ENCODE measurements at regions not wholly inside any gene's neighbourhood (a gene's known extent, or its start where the extent isn't known, plus 50 kb on each side); places are given as distances from the start of the nearest gene placed in this dataset.

GRCh38 chr5:85576666-85577065, 1041.1 kb upstream of the COX7C start:
- no peaks in the 10 kb centered on the region for H3K36me3 ChIP-seq (ENCODE audit: control insufficient read depth in 2 of 2, insufficient read depth in 2 of 2, low read length in 1 of 2)
- ATAC-seq: no peak
- H3K4me3 ChIP-seq: no peak overlapping the region
- H4K20me1 ChIP-seq (ENCODE audit: control insufficient read depth, insufficient read depth): no peaks in the 10 kb centered on the region
- no peak overlapping the region for H3K4me2 ChIP-seq (ENCODE audit: control insufficient read depth, insufficient read depth)
- WGBS (ENCODE audit: insufficient coverage, insufficient replicate concordance, low lambda C conversion rate, missing lambda C conversion rate): 0% methylated on average over 1 of the region's 1 CpG
- ChIA-PET RAD21 (ENCODE audit: unreplicated experiment) (no interaction called here), CTCF (no interaction called here), SMC1A (ENCODE audit: uncharacterized antibody, unreplicated experiment) (interaction anchor here (1.4 kb wide), 1 partner anchor 88 kb away, joined by 3 read pairs; no protein-coding TSS in a partner anchor), POLR2A (no interaction called here)
- no peak for FAIRE-seq
- DNase-seq (ENCODE audit: low read depth, low spot score): no peak
- no peak overlapping the region for H3K9ac ChIP-seq (ENCODE audit: control insufficient read depth, insufficient read depth, low read length)
- H3K79me2 ChIP-seq (ENCODE audit: control insufficient read depth, insufficient read depth, low read length): no peaks in the 10 kb centered on the region
- no peak overlapping the region for H2AFZ ChIP-seq (ENCODE audit: control insufficient read depth, low read depth, low read length)
- intact Hi-C loops (cut with micrococcal nuclease; ENCODE audit: unreplicated experiment): no loop called here
- no peaks in the 10 kb centered on the region for H3K9me3 ChIP-seq (replicated peaks; ENCODE audit: control insufficient read depth, insufficient read depth, low read length)
- H3K4me1 ChIP-seq (ENCODE audit: control insufficient read depth, insufficient read depth, low read length): no peaks in the 10 kb centered on the region
- H3K27me3 ChIP-seq (replicated peaks in 1 of 2; ENCODE audit: control insufficient read depth in 2 of 2, insufficient read depth in 2 of 2, low read length in 1 of 2): no peaks in the 10 kb centered on the region
- no TSS peak for BruUV-seq (replicated peaks)
- in situ Hi-C loops (cut with MboI): no loop called here
- no peak overlapping the region for H3K27ac ChIP-seq (ENCODE audit: control insufficient read depth, insufficient read depth)
- TF ChIP-seq, protein P1, sequence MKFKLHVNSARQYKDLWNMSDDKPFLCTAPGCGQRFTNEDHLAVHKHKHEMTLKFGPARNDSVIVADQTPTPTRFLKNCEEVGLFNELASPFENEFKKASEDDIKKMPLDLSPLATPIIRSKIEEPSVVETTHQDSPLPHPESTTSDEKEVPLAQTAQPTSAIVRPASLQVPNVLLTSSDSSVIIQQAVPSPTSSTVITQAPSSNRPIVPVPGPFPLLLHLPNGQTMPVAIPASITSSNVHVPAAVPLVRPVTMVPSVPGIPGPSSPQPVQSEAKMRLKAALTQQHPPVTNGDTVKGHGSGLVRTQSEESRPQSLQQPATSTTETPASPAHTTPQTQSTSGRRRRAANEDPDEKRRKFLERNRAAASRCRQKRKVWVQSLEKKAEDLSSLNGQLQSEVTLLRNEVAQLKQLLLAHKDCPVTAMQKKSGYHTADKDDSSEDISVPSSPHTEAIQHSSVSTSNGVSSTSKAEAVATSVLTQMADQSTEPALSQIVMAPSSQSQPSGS (IDR thresholded peaks at IDR 0.05; ENCODE audit: low read length): no peak
- no peak for TF ChIP-seq PML (IDR thresholded peaks at IDR 0.05; ENCODE audit: low read length)
- TF ChIP-seq BCL3 (IDR thresholded peaks at IDR 0.05; ENCODE audit: borderline replicate concordance, insufficient read depth, low read depth, low read length, poor library complexity, severe bottlenecking): no peak
- TF ChIP-seq, protein P2, sequence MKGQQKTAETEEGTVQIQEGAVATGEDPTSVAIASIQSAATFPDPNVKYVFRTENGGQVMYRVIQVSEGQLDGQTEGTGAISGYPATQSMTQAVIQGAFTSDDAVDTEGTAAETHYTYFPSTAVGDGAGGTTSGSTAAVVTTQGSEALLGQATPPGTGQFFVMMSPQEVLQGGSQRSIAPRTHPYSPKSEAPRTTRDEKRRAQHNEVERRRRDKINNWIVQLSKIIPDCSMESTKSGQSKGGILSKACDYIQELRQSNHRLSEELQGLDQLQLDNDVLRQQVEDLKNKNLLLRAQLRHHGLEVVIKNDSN (IDR thresholded peaks at IDR 0.05; ENCODE audit: borderline replicate concordance, extremely low read length, insufficient read depth, low read depth, low read length): no peak
- TF ChIP-seq CBFB (IDR thresholded peaks at IDR 0.05; ENCODE audit: low read depth): no peak
- no peak for TF ChIP-seq NR2F1 (conservative IDR thresholded peaks at IDR 0.05)
- TF ChIP-seq BRCA1 (IDR thresholded peaks at IDR 0.05; ENCODE audit: low read depth, low read length): no peak
- no peak for TF ChIP-seq PAX8 (IDR thresholded peaks at IDR 0.05)
- TF ChIP-seq HCFC1 (IDR thresholded peaks at IDR 0.05; ENCODE audit: low read length): no peak
- no peak for TF ChIP-seq IRF4 (IDR thresholded peaks at IDR 0.05; ENCODE audit: low read depth, low read length)
- TF ChIP-seq MXI1 (IDR thresholded peaks at IDR 0.05; ENCODE audit: low read depth, low read length): no peak
- TF ChIP-seq, protein P3, sequence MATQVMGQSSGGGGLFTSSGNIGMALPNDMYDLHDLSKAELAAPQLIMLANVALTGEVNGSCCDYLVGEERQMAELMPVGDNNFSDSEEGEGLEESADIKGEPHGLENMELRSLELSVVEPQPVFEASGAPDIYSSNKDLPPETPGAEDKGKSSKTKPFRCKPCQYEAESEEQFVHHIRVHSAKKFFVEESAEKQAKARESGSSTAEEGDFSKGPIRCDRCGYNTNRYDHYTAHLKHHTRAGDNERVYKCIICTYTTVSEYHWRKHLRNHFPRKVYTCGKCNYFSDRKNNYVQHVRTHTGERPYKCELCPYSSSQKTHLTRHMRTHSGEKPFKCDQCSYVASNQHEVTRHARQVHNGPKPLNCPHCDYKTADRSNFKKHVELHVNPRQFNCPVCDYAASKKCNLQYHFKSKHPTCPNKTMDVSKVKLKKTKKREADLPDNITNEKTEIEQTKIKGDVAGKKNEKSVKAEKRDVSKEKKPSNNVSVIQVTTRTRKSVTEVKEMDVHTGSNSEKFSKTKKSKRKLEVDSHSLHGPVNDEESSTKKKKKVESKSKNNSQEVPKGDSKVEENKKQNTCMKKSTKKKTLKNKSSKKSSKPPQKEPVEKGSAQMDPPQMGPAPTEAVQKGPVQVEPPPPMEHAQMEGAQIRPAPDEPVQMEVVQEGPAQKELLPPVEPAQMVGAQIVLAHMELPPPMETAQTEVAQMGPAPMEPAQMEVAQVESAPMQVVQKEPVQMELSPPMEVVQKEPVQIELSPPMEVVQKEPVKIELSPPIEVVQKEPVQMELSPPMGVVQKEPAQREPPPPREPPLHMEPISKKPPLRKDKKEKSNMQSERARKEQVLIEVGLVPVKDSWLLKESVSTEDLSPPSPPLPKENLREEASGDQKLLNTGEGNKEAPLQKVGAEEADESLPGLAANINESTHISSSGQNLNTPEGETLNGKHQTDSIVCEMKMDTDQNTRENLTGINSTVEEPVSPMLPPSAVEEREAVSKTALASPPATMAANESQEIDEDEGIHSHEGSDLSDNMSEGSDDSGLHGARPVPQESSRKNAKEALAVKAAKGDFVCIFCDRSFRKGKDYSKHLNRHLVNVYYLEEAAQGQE (IDR thresholded peaks at IDR 0.05; ENCODE audit: low read depth, low read length): no peak
- no peak for TF ChIP-seq SRF (IDR thresholded peaks at IDR 0.05; ENCODE audit: low read depth in 2 of 2, low read length in 2 of 2)
- no peak for TF ChIP-seq SUZ12 (IDR thresholded peaks at IDR 0.05; ENCODE audit: unreplicated experiment)
- TF ChIP-seq BCLAF1 (IDR thresholded peaks at IDR 0.05): no peak
